Activated naive CD4-positive, alpha-beta T cell treated with anti-CD3 and anti-CD28 coated beads, Interleukin-2, amount 50 U/mL, for 72 hours (primary cell): ENCODE measurements at regions not wholly inside any gene's neighbourhood (a gene's known extent, or its start where the extent isn't known, plus 50 kb on each side); places are given as distances from the start of the nearest gene placed in this dataset.

Experiments
- ATAC-seq, 2 donors: fragments of 150-1000 bp; cut with Tn5 transposase; 2 replicates each; pipeline ENCODE4 v1.10.0; 2021; ENCODE audit warnings: mild to moderate bottlenecking in 2 of 2, moderate library complexity in 2 of 2
- DNase-seq, 2 donors: peaks; one replicate each; pipeline ENCODE4 v3.0.0; 2021 to 2022; ENCODE audit warnings: low spot score in 2 of 2
- H3K27ac Mint-ChIP-seq, 2 donors: one replicate each; pipeline ENCODE4 v1.8.0; 2022; ENCODE audit warnings: mild to moderate bottlenecking in 2 of 2, mixed read lengths in 2 of 2
- H3K36me3 Mint-ChIP-seq, 2 donors: one replicate each; pipeline ENCODE4 v1.8.0; 2022; ENCODE audit warnings: mixed read lengths in 2 of 2
- H3K9me3 Mint-ChIP-seq, 2 donors: one replicate each; pipeline ENCODE4 v1.8.0; 2022; ENCODE audit warnings: mixed read lengths in 2 of 2

GRCh38 chr12:90368081-90368480 lies 586.9 kb downstream of the CCER1 start:
- no peak for DNase-seq
- H3K9me3 Mint-ChIP-seq: no peaks in the 10 kb centered on the region
- no peak for ATAC-seq

DNA sequence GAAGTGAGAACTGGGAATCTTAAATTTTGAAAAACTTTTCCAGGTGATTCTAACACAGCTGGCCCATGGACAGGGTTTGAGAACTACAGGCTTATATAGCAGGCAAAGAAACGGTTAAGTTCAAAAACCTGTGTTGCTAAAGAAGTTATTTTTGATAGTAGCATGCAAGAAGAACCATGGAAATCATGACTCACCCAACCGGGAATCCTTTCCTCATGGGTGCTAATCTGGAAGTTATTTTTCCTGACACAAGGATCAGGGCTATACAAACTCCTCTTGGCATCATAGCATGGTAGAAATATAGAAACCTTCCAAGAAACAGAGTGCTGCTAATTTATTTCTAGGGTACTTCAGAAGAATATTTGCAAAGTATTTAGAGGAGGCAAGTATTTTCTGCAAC lies 588.7 kb downstream of the CCER1 start:
- ATAC-seq (no peak), DNase-seq (no peak)
- no peaks in the 10 kb centered on the region for H3K9me3 Mint-ChIP-seq
- H3K36me3 Mint-ChIP-seq: no peaks in the 10 kb centered on the region
- no peak overlapping the region for H3K27ac Mint-ChIP-seq

More at GRCh38 chr12:90368081-90368480, 586.9 kb downstream of the CCER1 start:
- H3K36me3 Mint-ChIP-seq: no peaks in the 10 kb centered on the region
- H3K27ac Mint-ChIP-seq: no peak overlapping the region

GRCh38 chr12:90360300-90360699 lies 594.7 kb downstream of the CCER1 start:
- Mint-ChIP-seq H3K36me3 (no peaks in the 10 kb centered on the region), H3K27ac (no peak overlapping the region), H3K9me3 (no peaks in the 10 kb centered on the region)
- DNase-seq (no peak), ATAC-seq (no peak)

- Mint-ChIP-seq H3K36me3 (no peaks in the 10 kb centered on the region), H3K9me3 (peaks cover 0 to 4% of the 10 kb centered on the region in 2 donors), H3K27ac (no peak overlapping the region)
- DNase-seq (no peak), ATAC-seq (no peak)
Observed at GRCh38 chr12:90355711-90356355, 599.1 kb downstream of the CCER1 start.

GRCh38 chr12:90343966-90344365 lies 611.0 kb downstream of the CCER1 start:
- no peak overlapping the region for H3K27ac Mint-ChIP-seq
- H3K36me3 Mint-ChIP-seq: no peaks in the 10 kb centered on the region
- no peaks in the 10 kb centered on the region for H3K9me3 Mint-ChIP-seq
- DNase-seq: no peak
- ATAC-seq: no peak

- Mint-ChIP-seq H3K9me3 (no peaks in the 10 kb centered on the region), H3K36me3 (no peaks in the 10 kb centered on the region)
- no peak for ATAC-seq
Observed at GRCh38 chr12:90342081-90342480, 612.9 kb downstream of the CCER1 start.

DNA sequence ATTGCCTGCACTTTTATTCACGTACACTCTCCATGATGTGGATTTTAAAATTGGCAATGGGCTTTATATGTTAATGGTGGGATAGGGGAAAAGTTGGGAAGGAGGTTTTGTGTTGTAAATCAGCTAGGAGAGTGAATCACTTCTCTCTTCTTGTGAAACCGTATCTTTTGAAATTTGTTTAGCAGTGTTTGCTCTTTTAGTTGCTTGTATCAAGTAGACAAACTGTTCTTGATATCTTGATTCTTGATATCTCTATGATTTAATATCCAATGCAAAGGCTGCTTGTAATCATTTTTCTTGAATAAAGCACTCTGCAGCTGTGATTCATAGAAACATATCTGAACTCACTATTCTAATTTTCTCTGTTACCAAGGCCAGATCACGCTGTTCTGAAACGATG lies 615.1 kb downstream of the CCER1 start:
- no peak for DNase-seq
- ATAC-seq: no peak
- Mint-ChIP-seq H3K36me3 (no peaks in the 10 kb centered on the region), H3K9me3 (no peaks in the 10 kb centered on the region), H3K27ac (no peak overlapping the region)

More at GRCh38 chr12:90342081-90342480, 612.9 kb downstream of the CCER1 start:
- no peak overlapping the region for H3K27ac Mint-ChIP-seq
- no peak for DNase-seq

GRCh38 chr12:90338365-90338764 lies 616.6 kb downstream of the CCER1 start:
- Mint-ChIP-seq H3K36me3 (no peaks in the 10 kb centered on the region), H3K27ac (no peak overlapping the region), H3K9me3 (no peaks in the 10 kb centered on the region)
- no peak for DNase-seq
- no peak for ATAC-seq

GRCh38 chr12:90337018-90337417 lies 618.0 kb downstream of the CCER1 start:
- no peaks in the 10 kb centered on the region for H3K36me3 Mint-ChIP-seq
- ATAC-seq: no peak

DNA sequence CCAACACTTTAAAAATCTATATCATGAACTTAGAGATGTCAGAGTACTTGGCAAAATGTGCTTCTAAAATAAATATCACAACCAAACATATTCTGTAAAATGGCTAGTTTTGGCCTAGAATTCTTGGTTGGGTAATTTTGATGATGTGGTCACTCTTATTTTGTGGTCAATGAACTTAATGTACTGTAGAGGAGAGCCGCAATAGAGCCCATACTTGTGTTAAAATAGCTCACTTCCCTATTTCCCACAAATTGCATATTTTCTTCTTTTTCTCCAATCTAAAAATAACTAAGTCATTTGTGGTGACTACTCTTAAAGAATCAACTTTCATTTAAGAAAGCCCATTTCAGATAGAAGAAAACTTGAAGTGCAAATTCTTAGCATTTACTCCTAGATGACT lies 619.4 kb downstream of the CCER1 start:
- Mint-ChIP-seq H3K27ac (no peak overlapping the region), H3K9me3 (no peaks in the 10 kb centered on the region), H3K36me3 (no peaks in the 10 kb centered on the region)
- no peak for ATAC-seq
- DNase-seq: no peak

More at GRCh38 chr12:90337018-90337417, 618.0 kb downstream of the CCER1 start:
- Mint-ChIP-seq H3K27ac (no peak overlapping the region), H3K9me3 (no peaks in the 10 kb centered on the region)
- DNase-seq: no peak

DNA sequence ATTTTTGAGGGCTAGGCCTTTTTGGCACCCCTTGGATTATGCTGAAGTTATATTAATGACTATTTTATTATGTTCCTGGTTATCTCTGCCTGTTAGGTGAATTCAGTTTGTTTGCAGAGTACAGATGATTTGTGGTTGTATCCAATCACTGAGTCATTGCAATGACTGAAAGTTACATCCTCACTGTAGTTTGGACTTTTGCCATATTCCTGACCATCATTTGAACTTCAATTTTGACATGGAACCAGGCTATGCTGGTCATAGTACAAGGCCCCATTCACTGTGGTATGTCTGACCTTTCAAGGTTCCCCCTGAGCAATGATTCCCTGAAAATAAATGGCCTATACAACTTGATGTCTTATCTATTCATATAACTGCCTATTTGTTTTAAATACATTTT lies 621.0 kb downstream of the CCER1 start:
- no peak for ATAC-seq
- H3K27ac Mint-ChIP-seq: no peak overlapping the region
- no peak for DNase-seq
- no peaks in the 10 kb centered on the region for H3K36me3 Mint-ChIP-seq
- H3K9me3 Mint-ChIP-seq: no peaks in the 10 kb centered on the region

DNA sequence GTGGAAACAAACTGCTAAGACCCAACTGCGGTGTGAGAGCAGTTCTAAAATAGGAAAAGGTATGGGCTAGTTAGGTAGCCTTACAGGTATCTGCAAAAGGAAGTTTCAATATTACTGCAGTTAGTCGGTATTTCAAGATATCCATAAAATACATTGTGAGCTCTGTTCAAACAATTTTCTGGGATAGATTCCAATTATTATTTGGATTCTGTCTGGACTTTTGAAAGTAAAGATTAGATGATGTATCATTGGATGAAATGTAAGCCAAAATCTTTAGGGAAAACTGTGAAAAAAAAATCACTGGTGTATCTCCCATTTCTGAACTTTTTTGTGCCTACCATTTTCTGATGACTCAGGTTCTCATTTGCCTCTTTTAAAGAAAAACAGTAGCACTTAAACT lies 621.6 kb downstream of the CCER1 start:
- Mint-ChIP-seq H3K9me3 (no peaks in the 10 kb centered on the region), H3K27ac (no peak overlapping the region), H3K36me3 (no peaks in the 10 kb centered on the region)
- ATAC-seq (no peak), DNase-seq (no peak)

GRCh38 chr12:90331821-90332220 lies 623.2 kb downstream of the CCER1 start:
- DNase-seq: no peak
- ATAC-seq: no peak
- Mint-ChIP-seq H3K27ac (no peak overlapping the region), H3K36me3 (no peaks in the 10 kb centered on the region), H3K9me3 (no peaks in the 10 kb centered on the region)

DNA sequence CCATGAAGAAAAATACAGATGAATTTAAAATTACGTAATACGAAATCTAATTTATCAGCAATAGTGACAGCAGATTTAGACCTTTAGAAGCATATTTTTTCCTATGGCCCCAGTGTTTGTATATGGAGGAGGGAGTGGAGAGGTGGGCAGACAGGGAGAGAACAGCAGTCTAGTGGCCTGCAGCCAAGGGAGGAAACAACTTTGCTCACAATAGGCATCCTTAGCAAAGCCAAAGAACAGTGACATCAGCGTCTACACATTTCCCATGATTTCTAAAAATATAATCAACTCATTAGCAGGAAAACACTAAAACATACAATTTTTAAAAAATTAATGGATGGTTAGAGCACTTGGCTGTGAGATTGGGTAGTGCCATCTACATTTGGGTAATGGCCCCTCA lies 622.6 kb upstream of the ATP2B1 start:
- H3K27ac Mint-ChIP-seq: no peak overlapping the region
- ATAC-seq (no peak), DNase-seq (no peak)
- no peaks in the 10 kb centered on the region for H3K9me3 Mint-ChIP-seq
- no peaks in the 10 kb centered on the region for H3K36me3 Mint-ChIP-seq

DNA sequence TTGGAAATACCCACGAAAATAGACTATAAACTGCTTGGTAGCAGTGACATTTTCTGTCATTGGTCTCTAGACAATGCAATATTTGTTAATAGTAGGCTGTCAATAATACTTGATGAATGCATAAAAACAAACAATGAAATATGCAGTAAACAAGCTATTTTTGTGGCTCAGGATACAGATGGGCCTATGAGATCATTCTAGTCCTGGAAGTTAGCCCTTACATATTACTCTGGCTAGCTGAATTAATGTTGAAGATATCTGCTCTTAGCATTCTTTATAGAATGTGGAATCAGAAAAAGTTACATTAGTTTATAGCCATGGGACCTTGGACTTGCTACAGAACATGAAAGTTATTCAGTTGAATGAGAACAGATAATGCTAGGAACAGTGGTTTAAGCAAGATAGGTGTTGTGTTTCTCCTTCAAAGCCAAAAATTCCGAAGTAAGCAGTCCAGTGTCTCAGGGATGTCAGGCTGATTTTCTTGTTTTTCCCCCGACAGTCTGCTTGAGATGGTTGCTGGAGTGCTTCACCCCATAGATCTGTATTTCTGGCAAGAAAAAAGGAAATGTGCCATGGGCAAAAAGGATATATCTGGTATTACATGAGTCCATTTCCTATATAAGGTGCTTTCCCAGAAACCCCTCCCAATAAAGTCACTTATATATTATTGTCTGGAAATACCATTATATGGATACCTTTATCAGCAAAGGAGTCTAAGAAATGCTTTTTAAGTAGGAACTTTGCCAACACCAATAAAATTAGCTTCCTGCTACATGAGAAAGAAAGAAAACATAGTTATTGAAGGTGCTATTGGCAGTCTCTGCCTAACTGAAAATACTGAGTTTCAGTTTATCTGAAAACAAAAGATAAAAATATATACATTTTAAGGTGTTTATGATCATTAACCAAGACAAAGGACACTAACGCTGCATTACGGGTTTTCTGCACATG lies 619.4 kb upstream of the ATP2B1 start:
- ATAC-seq: no peak
- no peaks in the 10 kb centered on the region for H3K36me3 Mint-ChIP-seq

DNA sequence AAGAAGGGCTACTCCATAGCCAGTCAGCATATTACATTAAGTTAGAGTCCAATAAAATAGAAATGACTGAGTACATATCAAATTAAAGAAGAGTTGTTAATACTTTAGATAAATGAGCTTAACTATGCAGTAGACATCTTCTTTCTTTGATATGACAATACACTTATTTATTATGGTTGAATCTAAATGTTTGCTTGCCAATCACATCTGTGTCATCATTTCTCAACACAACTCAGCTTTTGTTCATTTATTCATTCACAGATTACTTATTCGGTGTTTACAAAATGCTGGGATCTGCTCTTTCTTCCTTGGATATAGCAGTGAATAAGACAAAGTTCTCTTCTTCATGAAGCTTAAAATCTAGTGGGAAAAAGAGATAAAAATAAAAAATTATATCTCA lies 614.6 kb upstream of the ATP2B1 start:
- H3K36me3 Mint-ChIP-seq: no peaks in the 10 kb centered on the region
- H3K9me3 Mint-ChIP-seq: no peaks in the 10 kb centered on the region
- H3K27ac Mint-ChIP-seq: no peak overlapping the region
- DNase-seq: no peak
- ATAC-seq: no peak

More for the DNA sequence above, 619.4 kb upstream of the ATP2B1 start:
- H3K27ac Mint-ChIP-seq: no peak overlapping the region
- DNase-seq: no peak
- no peaks in the 10 kb centered on the region for H3K9me3 Mint-ChIP-seq

GRCh38 chr12:90322006-90322405 lies 613.4 kb upstream of the ATP2B1 start:
- DNase-seq (no peak), ATAC-seq (no peak)
- no peak overlapping the region for H3K27ac Mint-ChIP-seq
- no peaks in the 10 kb centered on the region for H3K36me3 Mint-ChIP-seq
- H3K9me3 Mint-ChIP-seq: no peaks in the 10 kb centered on the region

DNA sequence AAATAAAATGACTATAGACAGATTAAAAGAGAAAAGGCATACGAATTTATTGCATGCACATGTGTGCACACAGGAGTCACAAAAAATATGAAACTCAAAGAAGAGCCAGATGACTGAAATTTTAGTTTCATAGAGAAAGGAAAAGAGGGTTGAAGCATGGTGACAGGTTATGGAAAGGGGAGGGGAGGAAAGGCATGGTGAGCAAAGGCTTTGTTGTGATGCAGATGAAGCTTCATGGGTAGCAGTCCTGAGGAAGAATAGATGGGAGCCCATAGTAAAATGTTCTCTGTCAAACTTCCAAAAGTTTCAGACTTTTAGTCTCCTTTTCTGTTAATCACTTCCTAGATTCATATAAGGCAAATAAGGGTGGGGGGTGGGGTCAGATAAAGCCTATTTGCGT lies 612.7 kb upstream of the ATP2B1 start:
- no peak for DNase-seq
- ATAC-seq: no peak
- Mint-ChIP-seq H3K36me3 (no peaks in the 10 kb centered on the region), H3K27ac (no peak overlapping the region), H3K9me3 (no peaks in the 10 kb centered on the region)
